HCT116 (cell line): ENCODE measurements at regions not wholly inside any gene's neighbourhood (a gene's known extent, or its start where the extent isn't known, plus 50 kb on each side); places are given as distances from the start of the nearest gene placed in this dataset.

Experiments used
- ATAC-seq: fragments of 200-7000 bp; cut with Tn5 transposase; 2 replicates; pipeline ENCODE4 v1.9.1; 2020; ENCODE audit warnings: mild to moderate bottlenecking, moderate library complexity
- BruUV-seq: library from RNA; stranded (reverse); fragments of 400-500 nt; replicated peaks from 2 replicates; lab custom pipeline; 2021; lab: Mats Ljungman, UMichigan
- CTCF ChIA-PET: fragments of 300-600 bp; sonication (Branson Sonifier 250); formaldehyde crosslinking; loops from one replicate; lab custom pipeline; 2021; ENCODE audit warnings: antibody characterized with exemption; lab: Charles Lee
- POLR2A ChIA-PET: fragments of 300-600, 350-600 bp; sonication (Branson Sonifier 250); formaldehyde crosslinking; loops from one replicate; lab custom pipeline; 2021; ENCODE audit warnings: antibody characterized with exemption; lab: Charles Lee
- RAD21 ChIA-PET, 2 experiments: fragments of 300-600 bp; sonication (Branson Sonifier 250); formaldehyde crosslinking; loops; one replicate each; lab custom pipeline; 2023; ENCODE audit warnings: low total read pairs in 2 of 2; ENCODE audit not compliant: uncharacterized antibody in 2 of 2, unreplicated experiment in 2 of 2, low non-redundant PET in 1 of 2; lab: Charles Lee
- DNase-seq: peaks from one replicate; pipeline ENCODE4 v3.0.0-alpha.2; 2010; ENCODE audit warnings: low read depth, low spot score
- H2AFZ ChIP-seq: fragments of 200-600 bp; shearing (Covaris generic), sonication (generic); 2 replicates; pipeline ENCODE4 v1.6.1; 2017; ENCODE audit warnings: low read depth, mixed run types, mixed read lengths, antibody characterized with exemption, low read length; ENCODE audit not compliant: poor library complexity, severe bottlenecking
- H3K27ac ChIP-seq: 2 replicates; pipeline ENCODE4 v1.5.1; 2012; ENCODE audit warnings: low read depth, low read length
- H3K27me3 ChIP-seq: fragments of 200-600 bp; sonication (generic); 2 replicates; pipeline ENCODE4 v1.6.1; 2016; ENCODE audit warnings: mixed run types, low read length, mixed read lengths; ENCODE audit not compliant: insufficient read depth
- H3K36me3 ChIP-seq, 2 experiments: fragments of 200-500 bp in 1 of 2; fragments of 200-600 bp in 1 of 2; sonication (Bioruptor generic) in 1 of 2; sonication (generic) in 1 of 2; 2 replicates each; pipeline versions ENCODE4 v1.5.1 to v1.6.1; 2014 to 2016; ENCODE audit warnings: low read length in 2 of 2, inconsistent platforms in 1 of 2, mixed read lengths in 1 of 2, mixed run types in 1 of 2; ENCODE audit not compliant: insufficient read depth in 2 of 2, control insufficient read depth in 1 of 2
- H3K4me1 ChIP-seq, 2 experiments: fragments of 200-600 bp in 1 of 2; sonication (generic) in 1 of 2; 2 replicates each; pipeline versions ENCODE4 v1.5.1 to v1.6.1; 2012 to 2017; ENCODE audit warnings: low read length in 2 of 2, inconsistent platforms in 1 of 2, mild to moderate bottlenecking in 1 of 2, mixed read lengths in 1 of 2, mixed run types in 1 of 2, moderate library complexity in 1 of 2; ENCODE audit not compliant: insufficient read depth in 2 of 2, control insufficient read depth in 1 of 2
- H3K4me2 ChIP-seq: fragments of 200-600 bp; sonication (generic); 2 replicates; pipeline ENCODE4 v1.6.1; 2017; ENCODE audit warnings: mixed run types, low read length, mixed read lengths
- H3K4me3 ChIP-seq, 2 experiments: fragments of 200-600 bp in 1 of 2; sonication (generic) in 1 of 2; replicated peaks in 1 of 2; 2 replicates each; pipeline ENCODE4 v1.5.1; 2011 to 2016; ENCODE audit warnings: low read length in 2 of 2, control low read depth in 1 of 2, low read depth in 1 of 2, mild to moderate bottlenecking in 1 of 2, mixed read lengths in 1 of 2, mixed run types in 1 of 2
- H3K79me2 ChIP-seq: fragments of 200-600 bp; sonication (generic); 2 replicates; pipeline ENCODE4 v1.6.1; 2017; ENCODE audit warnings: mild to moderate bottlenecking, mixed run types, low read length, moderate library complexity, mixed read lengths; ENCODE audit not compliant: insufficient read depth
- H3K9ac ChIP-seq: fragments of 200-600 bp; sonication (generic); 2 replicates; pipeline ENCODE4 v1.6.1; 2016; ENCODE audit warnings: low read length, mixed read lengths
- H3K9me2 ChIP-seq: fragments of 200-600 bp; sonication (generic), shearing (Covaris generic); 2 replicates; pipeline ENCODE4 v1.6.1; 2017; ENCODE audit warnings: mixed run types, mild to moderate bottlenecking, moderate library complexity; ENCODE audit not compliant: insufficient read depth
- H3K9me3 ChIP-seq, 2 experiments: fragments of 200-500 bp in 1 of 2; fragments of 200-600 bp in 1 of 2; sonication (Bioruptor generic) in 1 of 2; sonication (generic) in 1 of 2; 2 replicates each; pipeline ENCODE4 v1.6.1; 2014 to 2017; ENCODE audit warnings: low read length in 2 of 2, mixed read lengths in 2 of 2, inconsistent platforms in 1 of 2, low read depth in 1 of 2, mild to moderate bottlenecking in 1 of 2, mixed run types in 1 of 2, moderate library complexity in 1 of 2; ENCODE audit not compliant: control insufficient read depth in 1 of 2, insufficient read depth in 1 of 2
- H4K20me1 ChIP-seq: fragments of 200-600 bp; sonication (generic), shearing (Covaris generic); 2 replicates; pipeline ENCODE4 v1.6.1; 2017; ENCODE audit warnings: mixed run types, mild to moderate bottlenecking, moderate library complexity; ENCODE audit not compliant: insufficient read depth
- ATF3 ChIP-seq: IDR thresholded peaks from 2 replicates; pipeline ENCODE4 v1.6.1; 2012
- EGR1 ChIP-seq: IDR thresholded peaks from 2 replicates; pipeline ENCODE4 v1.6.1; 2012; ENCODE audit warnings: low read depth
- ELF1 ChIP-seq: IDR thresholded peaks from 2 replicates; pipeline ENCODE4 v1.6.1; 2012; ENCODE audit warnings: low read depth, borderline replicate concordance
- EZH2 ChIP-seq: fragments of 200-600 bp; sonication (generic); IDR thresholded peaks from 2 replicates; pipeline ENCODE4 v1.6.1; 2017; ENCODE audit warnings: antibody characterized with exemption, mixed run types
- FOSL1 ChIP-seq: IDR thresholded peaks from 2 replicates; pipeline ENCODE4 v1.6.1; 2012; ENCODE audit warnings: low read depth
- JUND ChIP-seq: IDR thresholded peaks from 2 replicates; pipeline ENCODE4 v1.6.1; 2012
- POLR2A ChIP-seq: IDR thresholded peaks from 2 replicates; pipeline ENCODE4 v1.7.0; 2011; ENCODE audit warnings: borderline replicate concordance; ENCODE audit not compliant: insufficient read depth, insufficient read length; ENCODE audit errors: extremely low read depth
- POLR2AphosphoS5 ChIP-seq: IDR thresholded peaks from 2 replicates; pipeline ENCODE4 v1.6.1; 2011; ENCODE audit warnings: mild to moderate bottlenecking, low read depth, low read length, moderate library complexity
- RAD21 ChIP-seq: IDR thresholded peaks from 2 replicates; pipeline ENCODE4 v1.6.1; 2012; ENCODE audit warnings: low read depth, mild to moderate bottlenecking
- SIN3A ChIP-seq: IDR thresholded peaks from 2 replicates; pipeline ENCODE4 v1.6.1; 2012; ENCODE audit warnings: low read depth
- SP1 ChIP-seq: IDR thresholded peaks from 2 replicates; pipeline ENCODE4 v1.6.1; 2012; ENCODE audit warnings: low read depth
- SRF ChIP-seq: IDR thresholded peaks from 2 replicates; pipeline ENCODE4 v1.6.1; 2012; ENCODE audit warnings: low read depth
- TCF7L2 ChIP-seq: IDR thresholded peaks from 2 replicates; pipeline ENCODE4 v1.7.0; 2011; ENCODE audit warnings: borderline replicate concordance, inconsistent platforms; ENCODE audit not compliant: insufficient read depth, insufficient read length; ENCODE audit errors: extremely low read depth
- ZBTB33 ChIP-seq: IDR thresholded peaks from 2 replicates; pipeline ENCODE4 v1.6.1; 2011; ENCODE audit warnings: mild to moderate bottlenecking, low read length, moderate library complexity; ENCODE audit not compliant: insufficient replicate concordance; ENCODE audit errors: extremely low read depth
- ZFX ChIP-seq: fragments of 450-650 bp; IDR thresholded peaks from 2 replicates; pipeline ENCODE4 v1.6.1; 2017
- intact Hi-C: fragments of 100-400 bp; cut with micrococcal nuclease; formaldehyde crosslinking; loops from 2 replicates; pipeline ENCODE4 v1.10.0; 2022
- TF ChIP-seq, protein P1 (sequence below), 3 experiments: fragments of 200-600 bp in 1 of 3; sonication (generic) in 1 of 3; IDR thresholded peaks in 2 of 3; conservative IDR thresholded peaks in 1 of 3; 2 replicates each; pipeline ENCODE4 v1.5.1; 2012 to 2017; ENCODE audit warnings: low read depth in 2 of 3, low read length in 2 of 3, antibody characterized with exemption in 1 of 3, borderline replicate concordance in 1 of 3, control low read depth in 1 of 3, mild to moderate bottlenecking in 1 of 3, mixed read lengths in 1 of 3, mixed run types in 1 of 3, moderate library complexity in 1 of 3; ENCODE audit not compliant: insufficient read depth in 1 of 3
- TF ChIP-seq, protein P2 (sequence below): IDR thresholded peaks from 2 replicates; pipeline ENCODE4 v1.6.1; 2012

- Histone ChIP-seq H3K27ac (no peak overlapping the region), H3K27me3 (no peaks in the 10 kb centered on the region), H4K20me1 (no peaks in the 10 kb centered on the region), H3K4me3 (no peak overlapping the region), H3K4me1 (no peaks in the 10 kb centered on the region), H3K9ac (no peak overlapping the region), H2AFZ (no peak overlapping the region), H3K36me3 (no peaks in the 10 kb centered on the region), H3K9me2 (no peaks in the 10 kb centered on the region), H3K4me2 (no peak overlapping the region), H3K79me2 (no peaks in the 10 kb centered on the region), H3K9me3 (no peaks in the 10 kb centered on the region)
- ChIA-PET CTCF (no interaction called here), POLR2A (no interaction called here), RAD21 (no interaction called here)
- ATAC-seq (no peak), DNase-seq (no peak)
- intact Hi-C loops: no loop called here
- TF ChIP-seq ZFX (no peak), EGR1 (no peak), ATF3 (no peak), POLR2AphosphoS5 (no peak), FOSL1 (no peak), JUND (no peak), RAD21 (no peak), SIN3A (no peak), TCF7L2 (no peak), ELF1 (no peak), EZH2 (no peak), SRF (no peak), ZBTB33 (no peak), SP1 (no peak), POLR2A (no peak)
- TF ChIP-seq, protein P1, sequence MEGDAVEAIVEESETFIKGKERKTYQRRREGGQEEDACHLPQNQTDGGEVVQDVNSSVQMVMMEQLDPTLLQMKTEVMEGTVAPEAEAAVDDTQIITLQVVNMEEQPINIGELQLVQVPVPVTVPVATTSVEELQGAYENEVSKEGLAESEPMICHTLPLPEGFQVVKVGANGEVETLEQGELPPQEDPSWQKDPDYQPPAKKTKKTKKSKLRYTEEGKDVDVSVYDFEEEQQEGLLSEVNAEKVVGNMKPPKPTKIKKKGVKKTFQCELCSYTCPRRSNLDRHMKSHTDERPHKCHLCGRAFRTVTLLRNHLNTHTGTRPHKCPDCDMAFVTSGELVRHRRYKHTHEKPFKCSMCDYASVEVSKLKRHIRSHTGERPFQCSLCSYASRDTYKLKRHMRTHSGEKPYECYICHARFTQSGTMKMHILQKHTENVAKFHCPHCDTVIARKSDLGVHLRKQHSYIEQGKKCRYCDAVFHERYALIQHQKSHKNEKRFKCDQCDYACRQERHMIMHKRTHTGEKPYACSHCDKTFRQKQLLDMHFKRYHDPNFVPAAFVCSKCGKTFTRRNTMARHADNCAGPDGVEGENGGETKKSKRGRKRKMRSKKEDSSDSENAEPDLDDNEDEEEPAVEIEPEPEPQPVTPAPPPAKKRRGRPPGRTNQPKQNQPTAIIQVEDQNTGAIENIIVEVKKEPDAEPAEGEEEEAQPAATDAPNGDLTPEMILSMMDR (IDR thresholded peaks at IDR 0.05 in 2 of 3, conservative IDR thresholded peaks at IDR 0.05 in 1 of 3; ENCODE audit: borderline replicate concordance in 1 of 3, insufficient read depth in 1 of 3, low read depth in 2 of 3, low read length in 2 of 3): no peak
- TF ChIP-seq, protein P2, sequence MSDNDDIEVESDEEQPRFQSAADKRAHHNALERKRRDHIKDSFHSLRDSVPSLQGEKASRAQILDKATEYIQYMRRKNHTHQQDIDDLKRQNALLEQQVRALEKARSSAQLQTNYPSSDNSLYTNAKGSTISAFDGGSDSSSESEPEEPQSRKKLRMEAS: no peak
- no TSS peak for BruUV-seq
Observed at GRCh38 chr21:35672313-35672712, 388.0 kb downstream of the SETD4 start.
